Body of pancreas (tissue), 4 donors: ENCODE measurements at regions not wholly inside any gene's neighbourhood (a gene's known extent, or its start where the extent isn't known, plus 50 kb on each side); places are given as distances from the start of the nearest gene placed in this dataset.
A peak's percentile ranks its signal among the peaks of the same experiment; 100 is the strongest.

Experiments
- ATAC-seq: fragments of 150-250 bp; one replicate; pipeline ENCODE4 v1.9.1; 2016
- DNase-seq, 4 donors: peaks; one replicate each; pipeline ENCODE4 v3.0.0-alpha.2; 2019
- H3K27ac ChIP-seq, 4 donors: fragments of 200-600 bp; sonication (generic); 1 replicate in 3 of 4; 2 replicates in 1 of 4; pipeline versions ENCODE4 v1.5.1 to v1.6.1; 2016 to 2019; ENCODE audit warnings: mild to moderate bottlenecking in 1 of 4, mixed read lengths in 1 of 4, moderate library complexity in 1 of 4
- H3K27me3 ChIP-seq, 2 donors: fragments of 200-600 bp; sonication (generic); one replicate each; pipeline ENCODE4 v1.6.0; 2016; ENCODE audit warnings: mild to moderate bottlenecking in 1 of 2
- H3K36me3 ChIP-seq, 2 donors: fragments of 200-600 bp; sonication (generic); replicated peaks in 1 of 2; 2 replicates each; pipeline ENCODE4 v1.5.1; 2016; ENCODE audit warnings: low read depth in 2 of 2; ENCODE audit not compliant: insufficient read depth in 1 of 2
- H3K4me1 ChIP-seq: fragments of 200-600 bp; sonication (generic); one replicate; pipeline ENCODE4 v1.6.0; 2016
- H3K4me3 ChIP-seq, 2 donors: fragments of 200-600 bp; sonication (generic); 1 replicate in 1 of 2; 2 replicates in 1 of 2; pipeline ENCODE4 v1.5.1; 2016 to 2019
- H3K9me3 ChIP-seq, 3 donors: fragments of 200-600 bp; sonication (generic); 1 replicate in 2 of 3; 2 replicates in 1 of 3; pipeline ENCODE4 v1.5.1; 2016
- CTCF ChIP-seq, 7 experiments: fragments of 450-650 bp in 4 of 7; fragments of 200-600 bp in 3 of 7; sonication (generic) in 3 of 7; IDR thresholded peaks; one replicate each; pipeline ENCODE4 v1.5.1; 2016 to 2019; ENCODE audit warnings: antibody characterized with exemption in 7 of 7
- POLR2A ChIP-seq, 3 donors: fragments of 450-650 bp; IDR thresholded peaks; one replicate each; pipeline ENCODE4 v1.6.1; 2016; ENCODE audit warnings: antibody characterized with exemption in 3 of 3, mild to moderate bottlenecking in 2 of 3
- WGBS, 2 donors: methylation state at CpG; one replicate each; pipeline ENCODE4 v1.1.5; 2017; 5-methylcytosine and 5-hydroxymethylcytosine counted together
- intact Hi-C: fragments of 100-400 bp; cut with DNase I; formaldehyde crosslinking; loops from one replicate; pipeline ENCODE4 v1.15.1; 2023

GRCh38 chr18:73979742-73980141, 167.9 kb downstream of the FBXO15 start:
- intact Hi-C loops, result no loop called here
- H3K4me1 ChIP-seq, result no peaks in the 10 kb centered on the region
- 32 to 40% methylated on average over 2 of the region's 2 CpGs for WGBS, 2 donors
- TF ChIP-seq POLR2A (IDR thresholded peaks at IDR 0.05), result no peak
- no peak for TF ChIP-seq CTCF (IDR thresholded peaks at IDR 0.05)
- ATAC-seq (no peak), DNase-seq (no peak)
- no peaks in the 10 kb centered on the region for H3K27me3 ChIP-seq
- no peaks in the 10 kb centered on the region for H3K9me3 ChIP-seq
- H3K36me3 ChIP-seq, result no peaks in the 10 kb centered on the region
- no peak overlapping the region for H3K4me3 ChIP-seq
- H3K27ac ChIP-seq, result no peak overlapping the region

GRCh38 chr18:73976433-73976832, 171.2 kb downstream of the FBXO15 start:
- Histone ChIP-seq H3K4me1 (no peaks in the 10 kb centered on the region), H3K27ac (no peak overlapping the region), H3K9me3 (no peaks in the 10 kb centered on the region), H3K4me3 (no peak overlapping the region), H3K27me3 (no peaks in the 10 kb centered on the region), H3K36me3 (no peaks in the 10 kb centered on the region)
- no peak for DNase-seq
- intact Hi-C loops, result no loop called here
- ATAC-seq, result no peak
- TF ChIP-seq CTCF (IDR thresholded peaks at IDR 0.05) (no peak), POLR2A (IDR thresholded peaks at IDR 0.05) (no peak)
- WGBS, 2 donors, result 50 to 81% methylated on average over 3 of the region's 3 CpGs

- intact Hi-C loops, result no loop called here
- Histone ChIP-seq H3K4me1 (no peaks in the 10 kb centered on the region), H3K9me3 (no peaks in the 10 kb centered on the region), H3K27me3 (no peaks in the 10 kb centered on the region), H3K27ac (no peak overlapping the region), H3K36me3 (no peaks in the 10 kb centered on the region), H3K4me3 (no peak overlapping the region)
- ATAC-seq, result no peak
- 42 to 62% methylated on average over 7 of the region's 7 CpGs for WGBS, 2 donors
- peak in 1 of 4 donors; percentile 3 for DNase-seq
- TF ChIP-seq POLR2A (IDR thresholded peaks at IDR 0.05), result no peak
- no peak for TF ChIP-seq CTCF (IDR thresholded peaks at IDR 0.05)
Observed at GRCh38 chr18:73975266-73975665, 172.4 kb downstream of the FBXO15 start.

- no peak overlapping the region for H3K27ac ChIP-seq
- no peaks in the 10 kb centered on the region for H3K9me3 ChIP-seq
- intact Hi-C loops, result no loop called here
- WGBS, 2 donors, result 88 to 95% methylated on average over 4 of the region's 4 CpGs
- no peak for ATAC-seq
- no peaks in the 10 kb centered on the region for H3K36me3 ChIP-seq
- no peak overlapping the region for H3K4me3 ChIP-seq
- TF ChIP-seq CTCF (IDR thresholded peaks at IDR 0.05), result no peak
- no peak for TF ChIP-seq POLR2A (IDR thresholded peaks at IDR 0.05)
- H3K27me3 ChIP-seq, result no peaks in the 10 kb centered on the region
- no peak for DNase-seq
- no peaks in the 10 kb centered on the region for H3K4me1 ChIP-seq
Observed at GRCh38 chr18:73973972-73974371, 173.7 kb downstream of the FBXO15 start.

- Histone ChIP-seq H3K27me3 (no peaks in the 10 kb centered on the region), H3K36me3 (no peaks in the 10 kb centered on the region), H3K4me3 (no peak overlapping the region), H3K27ac (no peak overlapping the region), H3K4me1 (no peaks in the 10 kb centered on the region), H3K9me3 (no peaks in the 10 kb centered on the region)
- DNase-seq (no peak), ATAC-seq (no peak)
- no peak for TF ChIP-seq POLR2A (IDR thresholded peaks at IDR 0.05)
- TF ChIP-seq CTCF (IDR thresholded peaks at IDR 0.05), result no peak
- intact Hi-C loops, result no loop called here
- WGBS, 2 donors, result 53 to 71% methylated on average over 2 of the region's 2 CpGs
Observed at GRCh38 chr18:73966954-73967353, 180.7 kb downstream of the FBXO15 start.
